ENCODE measurements at regions not wholly inside any gene's neighbourhood (a gene's known extent, or its start where the extent isn't known, plus 50 kb on each side); places are given as distances from the start of the nearest gene placed in this dataset.
"Not testable (repeated sequence)": the region's sequence is repeated elsewhere in the genome, so short reads cannot be mapped to it uniquely, and the experiment has no call there.

GRCh38 chr14:57060276-57060955, 208.3 kb downstream of the EXOC5 start:
- no peak for DNase-seq

DNA sequence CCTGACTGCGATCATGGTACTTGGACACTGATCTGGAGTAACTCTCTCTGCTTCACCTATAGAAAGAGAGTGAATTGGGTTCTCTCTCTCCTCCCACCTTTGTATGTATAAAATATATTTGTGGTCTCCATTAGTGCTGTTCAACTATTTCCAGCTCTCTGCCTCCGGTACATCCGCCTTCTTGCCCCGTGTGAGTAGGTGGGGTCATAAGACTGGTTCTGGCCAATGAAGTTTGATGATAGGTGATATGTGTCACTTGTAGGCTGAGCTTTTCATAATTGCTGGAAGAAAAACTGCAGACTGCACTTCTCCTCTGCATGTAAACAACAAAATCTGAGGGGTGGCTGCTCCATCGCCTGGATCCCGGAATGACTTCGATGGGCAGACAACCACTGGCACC, 210.4 kb downstream of the EXOC5 start:
- no peak for DNase-seq

GRCh38 chr14:57057803-57058202, 210.9 kb downstream of the EXOC5 start:
- DNase-seq = peak; percentile 59

DNA sequence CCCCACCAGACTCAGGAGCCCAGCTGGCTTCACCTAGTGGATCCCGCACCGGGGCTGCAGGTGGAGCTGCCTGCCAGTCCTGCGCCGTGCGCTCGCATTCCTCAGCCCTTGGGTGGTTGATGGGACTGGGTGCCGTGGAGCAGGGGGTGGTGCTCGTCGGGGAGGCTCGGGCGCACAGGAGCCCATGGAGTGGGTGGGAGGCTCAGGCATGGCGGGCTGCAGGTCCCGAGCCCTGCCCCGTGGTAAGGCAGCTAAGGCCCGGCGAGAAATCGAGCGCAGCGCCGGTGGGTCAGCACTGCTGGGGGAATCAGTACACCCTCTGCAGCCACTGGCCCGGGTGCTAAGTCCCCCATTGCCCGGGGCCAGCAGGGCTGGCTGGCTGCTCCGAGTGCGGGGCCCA, 212.2 kb downstream of the EXOC5 start:
- DNase-seq = not testable (repeated sequence)

DNA sequence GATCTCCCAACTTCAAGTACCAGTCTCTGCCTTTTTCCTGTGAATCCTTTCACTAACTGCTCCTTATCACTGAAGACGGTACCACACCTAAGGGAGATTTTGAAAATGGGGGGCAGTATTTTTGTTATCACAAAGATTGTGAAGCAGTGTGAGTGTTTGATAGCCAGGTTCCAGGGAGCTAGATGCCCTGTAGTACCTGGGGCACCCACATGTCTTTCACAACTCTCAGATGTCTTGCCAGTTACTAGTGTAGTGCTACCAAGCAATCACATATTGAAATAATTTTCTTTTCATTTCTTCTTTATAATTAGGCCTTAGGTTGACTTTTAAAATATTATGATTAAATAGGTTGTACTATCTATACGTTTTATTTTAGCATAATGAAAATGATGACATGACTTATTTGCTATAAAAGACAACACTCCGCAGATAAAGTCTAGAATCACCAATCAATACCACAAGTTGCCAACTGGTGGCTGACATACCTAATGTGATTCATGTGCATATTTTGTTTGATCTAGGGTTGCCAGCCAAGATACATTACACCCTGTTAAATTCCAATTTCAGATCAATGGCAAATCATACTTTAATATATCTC, 215.9 kb downstream of the EXOC5 start:
- DNase-seq = no peak

- DNase-seq = no peak
Measured at GRCh38 chr14:57051633-57052032, 217.1 kb downstream of the EXOC5 start.

DNA sequence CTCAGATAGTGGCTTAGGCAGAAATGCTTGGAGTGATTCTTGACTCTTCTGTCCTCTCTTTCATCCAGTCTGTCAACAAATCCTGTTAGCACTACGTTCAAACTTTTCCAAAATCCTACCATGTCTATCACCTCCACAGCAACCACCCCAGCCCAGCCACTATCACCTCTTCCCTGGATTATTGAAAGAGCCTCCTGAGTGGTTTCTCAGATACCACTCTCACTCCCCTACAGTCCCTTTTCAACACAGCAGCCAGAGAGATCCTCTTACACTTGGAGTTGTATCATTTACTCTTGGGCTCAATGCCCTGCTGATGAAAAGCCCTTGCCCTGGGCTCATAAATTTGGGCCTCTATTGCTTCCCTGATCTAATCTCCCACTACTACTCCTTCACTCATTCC, 218.9 kb downstream of the EXOC5 start:
- DNase-seq = no peak

- DNase-seq = no peak
Measured at GRCh38 chr14:57046175-57046574, 222.5 kb downstream of the EXOC5 start.

- not testable (repeated sequence) for DNase-seq
Measured at GRCh38 chr14:57044101-57044973, 224.4 kb downstream of the EXOC5 start.

DNA sequence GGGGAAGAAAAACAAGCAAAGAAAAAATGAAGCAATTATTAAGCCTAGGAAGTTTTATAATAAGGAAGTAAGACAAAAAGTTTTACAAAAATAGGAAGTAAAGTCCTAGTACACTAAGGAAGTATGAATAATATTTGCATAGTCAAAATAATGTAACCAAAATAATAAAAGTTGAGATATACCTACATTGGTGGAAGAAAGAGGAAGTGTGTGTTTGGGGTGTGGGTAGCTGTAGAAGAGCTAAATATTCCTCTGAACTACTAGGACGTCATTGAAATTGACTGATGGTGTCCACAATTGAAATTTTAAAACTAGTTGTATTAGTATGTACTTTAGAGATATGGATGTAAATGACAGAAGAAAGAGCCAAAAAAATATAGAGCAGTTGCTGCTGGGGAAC, 228.4 kb upstream of the OTX2 start:
- no peak for DNase-seq

DNA sequence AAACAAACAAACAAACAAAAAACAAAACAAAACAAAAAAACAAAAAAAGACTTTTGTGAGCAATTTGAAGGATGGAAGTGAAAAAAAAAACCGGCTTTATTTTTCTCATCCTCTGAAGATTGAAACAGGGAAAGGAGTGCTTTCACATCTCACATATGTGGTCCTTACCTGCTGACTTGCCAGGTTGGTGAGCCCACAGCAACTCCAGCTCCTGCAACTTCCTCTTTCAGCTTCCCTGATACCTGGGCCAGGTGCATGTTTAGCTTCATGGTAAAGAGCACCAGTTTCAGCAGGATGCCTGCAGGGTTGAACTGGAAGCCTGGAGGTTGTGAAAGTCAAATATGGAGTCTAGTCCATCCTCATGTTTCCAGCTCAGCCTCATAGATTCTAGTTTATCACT, 221.2 kb upstream of the OTX2 start:
- DNase-seq = no peak

DNA sequence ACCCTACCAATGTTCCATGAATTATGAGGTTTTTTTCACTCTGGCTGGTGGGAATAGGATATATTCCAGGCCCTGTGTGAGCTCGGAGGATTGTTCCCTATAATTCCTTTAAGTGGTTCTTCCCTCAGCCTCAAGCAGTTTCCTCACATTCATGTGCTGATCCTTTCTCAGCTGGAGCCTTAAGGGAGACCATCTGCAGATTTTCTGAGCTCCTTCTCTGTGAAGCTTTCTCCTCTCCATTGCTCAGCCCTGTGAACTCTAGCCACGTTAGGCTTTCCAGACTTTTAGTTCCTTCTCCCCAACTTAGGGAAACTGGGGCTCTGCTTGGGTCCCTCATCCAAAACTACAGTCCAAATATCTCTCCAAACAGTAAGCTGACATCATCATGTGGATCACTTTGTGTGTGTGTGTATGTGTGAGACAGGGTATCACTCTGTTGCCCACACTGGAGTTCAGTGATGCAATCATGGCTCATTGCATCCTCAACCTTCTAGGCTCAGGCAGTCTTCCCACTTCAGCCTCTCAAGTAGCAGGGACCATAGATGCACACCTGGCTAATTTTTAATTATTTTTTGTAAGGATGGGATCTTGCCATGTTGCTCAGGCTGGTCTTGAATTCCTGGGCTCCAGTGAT, 219.5 kb upstream of the OTX2 start:
- no peak for DNase-seq

DNA sequence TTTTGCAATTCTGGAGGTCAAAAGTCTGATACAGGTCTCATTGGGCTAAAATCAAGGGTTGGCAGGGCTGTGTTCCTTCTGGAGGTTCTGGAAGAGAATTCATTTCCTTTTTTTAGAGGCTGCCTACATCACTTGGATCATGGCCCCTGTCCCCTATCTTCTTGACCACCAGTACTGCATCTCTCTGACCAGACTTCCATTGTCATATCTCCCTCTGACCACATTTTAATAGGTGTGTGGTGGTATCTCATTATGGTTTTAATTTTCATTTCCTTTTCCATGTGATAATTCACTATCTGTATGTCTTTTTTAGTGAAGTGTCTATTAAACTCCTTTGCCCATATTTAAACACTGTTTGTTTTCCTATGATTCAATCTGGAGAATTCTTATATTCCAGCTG, 215.2 kb upstream of the OTX2 start:
- DNase-seq = no peak

DNA sequence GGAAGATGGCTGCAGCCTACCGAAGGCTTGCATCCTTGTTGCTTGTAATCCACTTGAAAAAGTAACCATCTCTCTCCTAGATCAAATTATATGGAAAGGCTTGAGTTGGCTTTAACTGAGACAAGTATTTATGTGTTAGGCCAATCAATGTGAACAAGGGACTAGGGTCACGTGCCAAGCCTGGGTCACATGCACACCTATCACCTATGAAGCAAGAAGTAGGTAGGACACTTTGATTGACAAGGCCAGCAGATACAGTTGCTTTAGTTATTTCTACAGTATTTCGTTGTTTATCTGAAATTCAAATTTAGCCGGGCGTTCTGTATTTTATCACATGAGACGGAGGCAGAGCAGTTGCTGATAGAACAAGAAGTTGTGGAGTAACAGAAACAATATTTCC, 212.3 kb upstream of the OTX2 start:
- DNase-seq = no peak

DNA sequence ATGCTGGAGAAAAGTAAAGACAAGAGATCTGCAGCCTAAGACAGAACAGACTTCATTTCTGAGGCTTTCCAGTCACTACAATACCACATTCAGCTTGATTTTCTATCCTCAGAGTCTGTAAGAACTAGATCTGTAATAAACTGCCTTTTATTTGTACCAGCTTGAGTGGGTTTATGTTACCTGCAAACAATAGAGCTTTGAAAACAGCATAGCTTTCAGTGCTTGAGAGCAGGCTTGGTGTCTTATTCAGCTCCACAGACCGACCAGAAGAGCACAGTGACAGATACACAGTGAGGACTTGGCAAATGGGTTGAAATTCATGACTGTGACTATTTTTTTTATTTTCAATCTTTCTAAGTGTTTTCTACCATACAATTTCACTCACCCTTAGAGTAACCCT, 207.8 kb upstream of the OTX2 start:
- peak; percentile 32 for DNase-seq

DNA sequence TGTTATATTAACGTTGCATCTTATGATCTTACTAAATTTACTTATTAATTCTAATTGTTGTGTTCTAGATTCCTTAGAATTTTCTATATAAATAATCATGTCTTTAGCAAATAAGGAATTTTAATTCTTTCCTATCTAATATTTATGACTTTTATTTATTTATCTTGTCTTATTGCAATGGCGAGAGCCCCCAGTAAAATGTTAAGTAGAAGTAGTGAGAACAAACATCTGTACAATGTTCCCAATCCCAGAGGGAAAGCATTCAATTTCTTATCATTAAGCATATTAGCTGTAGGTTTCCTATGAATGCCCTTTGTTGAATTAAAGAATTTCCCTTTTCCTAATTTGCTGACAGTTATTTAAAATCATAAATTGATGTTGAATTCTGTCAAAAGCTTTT, 203.7 kb upstream of the OTX2 start:
- no peak for DNase-seq

GRCh38 chr14:57009585-57010515, 199.6 kb upstream of the OTX2 start:
- no peak for DNase-seq

DNA sequence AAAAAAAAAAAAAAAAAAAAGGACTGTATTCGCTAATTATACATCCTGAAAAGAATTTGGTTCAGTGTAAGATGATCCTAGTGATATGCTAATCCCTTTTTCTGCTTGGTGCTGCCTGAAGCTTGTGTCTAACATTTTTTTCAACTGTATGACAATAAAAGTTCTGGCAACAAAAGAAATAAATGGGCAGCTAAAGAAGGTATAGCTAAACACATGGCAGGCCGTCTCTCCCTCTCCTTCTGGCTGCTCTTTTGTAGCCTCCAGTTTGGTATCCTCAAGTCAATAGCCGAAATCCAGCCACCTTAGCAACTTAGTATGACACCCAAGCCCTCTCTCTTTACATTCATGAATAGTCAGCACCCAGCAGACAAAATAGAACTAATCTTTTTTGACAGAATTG, 198.3 kb upstream of the OTX2 start:
- DNase-seq = no peak

DNA sequence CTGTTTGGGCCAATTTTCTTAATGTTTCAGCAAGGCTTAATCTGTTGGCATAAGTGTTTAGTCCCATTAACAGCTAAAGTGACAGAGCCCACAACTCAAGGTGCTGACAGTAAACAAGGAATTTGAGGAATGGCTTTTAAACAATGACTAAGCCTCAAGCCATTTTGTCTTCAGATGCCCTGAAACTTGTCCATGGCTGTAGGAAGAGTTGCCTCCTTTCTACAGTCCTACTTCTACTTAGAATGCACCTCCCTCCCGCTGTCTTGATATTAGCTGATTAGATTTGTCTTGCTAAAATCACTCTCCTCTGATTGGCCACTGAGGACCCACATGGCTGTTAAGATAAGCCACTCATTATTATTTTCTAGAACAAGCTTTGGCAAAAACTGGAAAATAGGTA, 188.4 kb upstream of the OTX2 start:
- DNase-seq = no peak

DNA sequence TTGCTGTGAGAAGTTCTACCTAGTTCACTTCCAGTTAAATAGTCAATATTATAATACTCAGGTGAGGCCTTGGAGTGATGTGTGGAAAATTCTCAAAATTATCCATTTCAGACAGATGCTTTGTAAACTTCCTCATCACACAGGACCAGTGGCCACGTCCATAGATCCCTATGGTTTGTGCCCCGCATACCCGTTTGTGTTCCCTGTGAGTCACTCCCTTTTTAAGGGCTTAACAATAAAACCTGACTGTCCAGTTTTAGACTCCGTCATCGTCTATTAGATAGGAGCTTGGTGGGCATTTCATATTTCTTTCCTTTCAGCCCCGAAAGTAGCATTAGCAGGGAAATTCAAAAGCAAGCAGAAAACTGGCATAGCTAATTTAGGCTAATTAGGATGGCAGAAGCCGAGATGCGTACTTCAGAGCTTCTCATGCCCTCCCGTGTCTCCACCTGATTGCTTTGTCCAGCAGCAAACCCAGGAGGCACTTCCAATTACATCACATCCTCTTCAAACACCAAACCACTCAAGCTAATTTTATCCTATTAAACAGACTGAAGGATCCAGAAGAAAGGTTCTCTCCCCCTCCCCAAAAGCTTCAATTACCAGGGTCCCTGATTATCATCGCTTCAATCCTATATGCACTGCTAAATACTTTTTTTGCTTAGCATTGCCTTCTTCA, 186.6 kb upstream of the OTX2 start:
- no peak for DNase-seq

DNA sequence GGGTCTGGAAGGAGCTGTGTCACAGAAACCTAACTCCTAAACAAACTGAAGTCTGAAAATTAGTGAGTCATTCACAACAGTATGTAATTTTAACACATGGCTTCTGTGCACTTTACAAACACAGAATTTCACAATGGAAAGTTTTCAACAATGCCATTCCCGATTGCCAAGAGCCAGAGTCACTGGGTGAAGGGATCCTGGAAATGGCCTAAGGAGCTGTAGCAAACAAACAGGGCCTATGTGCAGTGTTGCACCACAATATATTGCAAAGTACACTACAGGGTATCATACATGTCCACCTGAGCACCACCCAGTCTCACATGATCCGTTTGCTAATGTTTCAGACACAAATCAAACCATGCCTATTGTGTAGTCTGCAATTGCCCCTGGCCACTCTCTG, 184.7 kb upstream of the OTX2 start:
- no peak for DNase-seq

DNA sequence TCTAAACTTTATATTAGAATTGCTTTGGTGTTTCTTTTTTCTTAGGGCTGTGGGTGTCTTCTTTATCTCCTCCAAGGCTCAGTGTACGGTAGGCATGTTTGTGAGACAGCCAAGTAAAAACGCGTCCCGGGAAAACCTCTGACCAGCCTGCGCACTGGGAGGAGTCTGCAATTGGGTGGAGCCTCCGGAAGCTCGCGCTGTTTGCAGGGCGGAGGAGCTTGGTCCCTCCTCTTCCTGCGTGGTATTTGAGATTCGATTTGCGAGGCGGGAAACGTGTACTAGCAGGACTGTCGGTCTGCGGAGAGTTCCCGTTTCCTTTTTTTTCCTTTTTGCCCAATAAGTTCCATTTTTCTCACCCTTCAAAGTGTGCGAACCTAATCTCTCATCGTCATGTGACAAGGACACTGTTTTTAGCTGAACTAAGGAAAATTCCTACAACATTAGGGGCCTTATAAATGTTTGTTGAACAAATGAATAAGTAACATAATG, 182.1 kb upstream of the OTX2 start:
- no peak for DNase-seq

Measured in NCI-H345 (cell line).